Erythroblast (primary cell): ENCODE measurements at regions not wholly inside any gene's neighbourhood (a gene's known extent, or its start where the extent isn't known, plus 50 kb on each side); places are given as distances from the start of the nearest gene placed in this dataset.
"Not testable (repeated sequence)": the region's sequence is repeated elsewhere in the genome, so short reads cannot be mapped to it uniquely, and the experiment has no call there.

Source experiments
- GATA1 ChIP-seq: IDR thresholded peaks from 2 replicates; pipeline ENCODE4 v1.6.1; 2011; ENCODE audit warnings: low read depth, mild to moderate bottlenecking, control low read depth, low read length, moderate library complexity
- POLR2A ChIP-seq: IDR thresholded peaks from 2 replicates; pipeline ENCODE4 v1.6.1; 2011; ENCODE audit warnings: mild to moderate bottlenecking, low read length

DNA sequence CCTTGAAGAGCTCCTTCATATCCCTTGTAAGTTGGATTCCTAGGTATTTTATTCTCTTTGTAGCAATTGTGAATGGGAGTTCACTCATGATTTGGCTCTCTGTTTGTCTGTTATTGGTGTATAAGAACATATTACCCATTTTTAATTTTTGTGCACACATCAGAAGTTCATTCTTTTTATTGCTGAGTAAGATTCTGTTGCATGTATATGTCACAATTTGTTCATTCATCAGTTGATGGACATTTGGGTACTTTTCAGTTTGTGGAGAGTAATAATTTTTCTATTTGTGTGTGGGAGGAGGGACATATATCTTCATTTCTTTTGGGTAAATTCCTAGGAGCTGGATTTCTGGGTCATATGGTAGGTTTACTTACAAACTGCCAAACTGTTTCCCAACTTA is 125.9 kb downstream of the TANC2 start:
- not testable (repeated sequence) for TF ChIP-seq POLR2A, GATA1
